Karpas-422 (cell line): ENCODE measurements at regions not wholly inside any gene's neighbourhood (a gene's known extent, or its start where the extent isn't known, plus 50 kb on each side); places are given as distances from the start of the nearest gene placed in this dataset.

Experiments
- DNase-seq: peaks from one replicate; pipeline ENCODE4 v3.0.0-alpha.2; 2015
- H2AFZ ChIP-seq: fragments of 200-600 bp; sonication (generic); 2 replicates; pipeline ENCODE4 v1.6.1; 2014; ENCODE audit warnings: antibody characterized with exemption, low read length, mixed read lengths
- H3K27ac ChIP-seq: fragments of 200-600 bp; sonication (generic); 2 replicates; pipeline ENCODE4 v1.5.1; 2014; ENCODE audit warnings: mild to moderate bottlenecking, low read length, moderate library complexity
- H3K27me3 ChIP-seq: fragments of 200-600 bp; sonication (generic); 2 replicates; pipeline ENCODE4 v1.6.1; 2014; ENCODE audit warnings: low read length, mixed read lengths
- H3K36me3 ChIP-seq: fragments of 200-600 bp; sonication (generic); 2 replicates; pipeline ENCODE4 v1.6.1; 2014; ENCODE audit warnings: low read length, mixed read lengths; ENCODE audit not compliant: insufficient read depth
- H3K4me1 ChIP-seq: fragments of 200-600 bp; sonication (generic); 2 replicates; pipeline ENCODE4 v1.6.1; 2014; ENCODE audit warnings: mild to moderate bottlenecking, low read length, mixed read lengths
- H3K4me2 ChIP-seq: fragments of 200-600 bp; sonication (generic); 2 replicates; pipeline ENCODE4 v1.6.1; 2014; ENCODE audit warnings: low read length, low read depth, mild to moderate bottlenecking; ENCODE audit not compliant: poor library complexity, severe bottlenecking
- H3K4me3 ChIP-seq: fragments of 200-600 bp; sonication (generic); 2 replicates; pipeline ENCODE4 v1.5.1; 2014; ENCODE audit warnings: mild to moderate bottlenecking, antibody characterized with exemption, low read length, mixed read lengths
- H3K79me2 ChIP-seq: fragments of 200-600 bp; sonication (generic); 2 replicates; pipeline ENCODE4 v1.6.1; 2014; ENCODE audit warnings: mild to moderate bottlenecking, low read length, mixed read lengths
- H3K9ac ChIP-seq: fragments of 200-600 bp; sonication (generic); 2 replicates; pipeline ENCODE4 v1.6.0; 2014; ENCODE audit warnings: low read length
- H3K9me2 ChIP-seq: fragments of 200-600 bp; sonication (generic), shearing (Covaris generic); replicated peaks from 2 replicates; pipeline ENCODE4 v1.6.0; 2014; ENCODE audit warnings: mild to moderate bottlenecking, low read length, moderate library complexity; ENCODE audit not compliant: insufficient read depth
- H3K9me3 ChIP-seq: fragments of 300-700, 200-600 bp; sonication (generic); 2 replicates; pipeline ENCODE4 v1.6.1; 2014; ENCODE audit warnings: low read length, mixed read lengths
- H4K20me1 ChIP-seq: fragments of 200-600 bp; sonication (generic); 2 replicates; pipeline ENCODE4 v1.6.1; 2014; ENCODE audit warnings: mild to moderate bottlenecking, antibody characterized with exemption, low read length, low read depth; ENCODE audit not compliant: insufficient read depth

DNA sequence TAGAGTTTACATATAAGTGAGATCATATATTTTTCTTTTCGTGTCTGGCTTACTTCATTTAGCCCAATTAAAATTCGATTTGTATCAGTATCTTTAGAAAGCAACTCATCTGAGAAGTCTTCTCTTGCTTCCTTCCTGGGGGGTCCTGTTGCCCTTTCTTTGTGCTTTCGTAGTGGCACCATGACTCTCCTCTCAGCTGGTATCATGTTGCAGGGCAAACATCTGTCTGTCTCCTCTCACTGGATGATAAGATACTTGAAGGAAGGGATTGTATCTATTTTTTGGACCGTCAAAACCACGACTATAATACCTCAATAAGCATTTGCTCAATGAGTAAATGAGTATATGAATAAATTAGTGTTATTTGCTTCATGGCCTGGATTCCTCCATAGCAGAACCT is 382.5 kb upstream of the SORCS1 start:
- H2AFZ ChIP-seq = no peak overlapping the region
- no peak overlapping the region for H3K4me3 ChIP-seq
- H4K20me1 ChIP-seq = no peaks in the 10 kb centered on the region
- H3K4me1 ChIP-seq = no peaks in the 10 kb centered on the region
- H3K9ac ChIP-seq = no peak overlapping the region
- no peak overlapping the region for H3K4me2 ChIP-seq
- H3K9me3 ChIP-seq = peaks cover 13% of the 10 kb centered on the region
- no peaks in the 10 kb centered on the region for H3K36me3 ChIP-seq
- H3K27ac ChIP-seq = no peak overlapping the region
- H3K27me3 ChIP-seq = no peaks in the 10 kb centered on the region
- no peaks in the 10 kb centered on the region for H3K9me2 ChIP-seq
- H3K79me2 ChIP-seq = no peaks in the 10 kb centered on the region
- no peak for DNase-seq

DNA sequence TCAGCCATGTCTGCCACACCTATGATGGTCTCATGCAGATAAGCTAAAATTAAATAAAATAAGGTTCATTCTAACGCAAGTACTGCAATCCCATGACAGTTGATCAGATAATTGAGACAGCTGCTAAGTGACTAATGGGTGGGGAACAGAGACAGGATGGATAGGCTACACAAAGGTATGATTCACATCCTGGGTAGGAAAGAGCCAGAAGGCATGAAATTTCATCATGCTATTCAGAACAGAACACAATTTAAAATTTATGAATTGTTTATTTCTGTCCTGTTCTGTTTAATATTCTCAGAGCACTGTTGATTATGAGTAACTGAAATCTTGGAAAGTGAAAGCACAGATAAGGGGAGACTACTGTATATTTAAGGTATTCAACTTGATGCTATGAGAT is 381.8 kb upstream of the SORCS1 start:
- Histone ChIP-seq H3K79me2 (no peaks in the 10 kb centered on the region), H3K4me2 (no peak overlapping the region), H3K4me3 (no peak overlapping the region), H3K9me2 (no peaks in the 10 kb centered on the region), H4K20me1 (no peaks in the 10 kb centered on the region), H3K36me3 (no peaks in the 10 kb centered on the region), H3K4me1 (no peaks in the 10 kb centered on the region), H3K9me3 (peaks cover 13% of the 10 kb centered on the region), H3K27me3 (no peaks in the 10 kb centered on the region), H3K27ac (no peak overlapping the region), H2AFZ (no peak overlapping the region), H3K9ac (no peak overlapping the region)
- no peak for DNase-seq

DNA sequence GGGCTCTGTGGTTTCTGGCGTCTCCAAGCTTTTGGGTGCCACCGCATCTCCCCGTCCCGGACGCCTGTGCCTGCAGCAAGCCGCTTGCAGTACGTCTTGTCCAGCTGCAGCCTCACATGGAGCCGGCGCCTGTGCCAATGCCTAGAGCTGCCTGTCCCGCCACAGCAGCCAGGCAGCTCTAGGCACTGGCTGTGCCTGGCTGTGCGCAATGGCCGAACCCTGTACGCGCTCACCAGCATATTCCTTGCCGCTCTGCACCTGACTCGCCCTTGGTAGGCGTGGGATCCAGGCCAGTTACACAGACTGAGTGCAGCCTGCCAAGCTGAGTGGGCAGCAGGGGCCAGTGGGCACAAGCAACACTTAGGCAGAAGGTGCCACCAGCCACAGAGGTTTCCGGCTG is 381.2 kb upstream of the SORCS1 start:
- no peak overlapping the region for H3K4me2 ChIP-seq
- H3K4me1 ChIP-seq = no peaks in the 10 kb centered on the region
- H4K20me1 ChIP-seq = no peaks in the 10 kb centered on the region
- no peak overlapping the region for H3K9ac ChIP-seq
- H3K27me3 ChIP-seq = no peaks in the 10 kb centered on the region
- DNase-seq = no peak
- H3K9me2 ChIP-seq = no peaks in the 10 kb centered on the region
- no peaks in the 10 kb centered on the region for H3K79me2 ChIP-seq
- H3K9me3 ChIP-seq = peaks cover 13% of the 10 kb centered on the region
- no peak overlapping the region for H3K4me3 ChIP-seq
- H2AFZ ChIP-seq = no peak overlapping the region
- H3K27ac ChIP-seq = no peak overlapping the region
- H3K36me3 ChIP-seq = no peaks in the 10 kb centered on the region

DNA sequence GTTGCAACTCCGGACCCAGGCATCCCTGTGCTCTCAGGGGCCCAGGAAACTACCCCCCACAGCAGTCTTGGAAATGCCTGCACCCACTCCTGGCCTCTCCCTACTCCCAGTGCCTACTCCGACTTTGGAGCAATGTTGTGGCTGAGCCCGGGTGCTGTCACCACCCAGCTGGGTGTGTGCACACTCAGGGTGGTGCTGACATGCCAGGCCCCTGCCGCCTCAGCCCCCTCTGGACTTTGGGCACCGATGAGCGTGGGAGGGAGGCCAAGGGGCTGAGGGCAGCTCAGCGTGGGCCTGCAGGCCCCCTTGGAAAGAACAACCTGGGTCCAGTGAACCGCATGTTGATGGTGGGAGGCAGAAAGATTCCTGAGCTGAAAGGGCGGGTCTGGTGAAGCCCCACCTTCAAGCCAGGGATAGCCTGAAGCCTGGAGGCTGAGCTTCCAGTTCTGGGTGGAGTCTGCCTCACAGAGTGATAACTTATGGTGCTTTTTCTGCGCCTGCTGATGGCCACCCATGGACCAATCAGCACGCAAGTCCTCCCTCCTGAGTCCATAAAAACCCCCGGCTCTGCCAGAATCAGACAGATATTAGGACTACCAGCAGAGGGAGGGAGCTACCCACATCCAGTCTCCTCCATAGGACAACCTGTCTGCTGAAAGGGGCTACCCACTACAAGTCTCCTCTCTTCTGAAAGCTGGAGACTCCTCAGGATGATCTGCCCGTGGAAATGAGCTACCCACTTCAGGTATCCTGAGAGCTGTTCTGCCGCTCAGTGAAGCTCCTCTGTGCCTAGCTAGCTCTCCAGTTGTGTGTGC is 380.4 kb upstream of the SORCS1 start:
- Histone ChIP-seq H3K9ac (no peak overlapping the region), H3K79me2 (no peaks in the 10 kb centered on the region), H2AFZ (no peak overlapping the region), H4K20me1 (no peaks in the 10 kb centered on the region), H3K4me1 (no peaks in the 10 kb centered on the region), H3K9me3 (peaks cover 13% of the 10 kb centered on the region), H3K27me3 (no peaks in the 10 kb centered on the region), H3K4me2 (no peak overlapping the region), H3K36me3 (no peaks in the 10 kb centered on the region), H3K4me3 (no peak overlapping the region), H3K27ac (no peak overlapping the region), H3K9me2 (no peaks in the 10 kb centered on the region)
- DNase-seq = no peak

DNA sequence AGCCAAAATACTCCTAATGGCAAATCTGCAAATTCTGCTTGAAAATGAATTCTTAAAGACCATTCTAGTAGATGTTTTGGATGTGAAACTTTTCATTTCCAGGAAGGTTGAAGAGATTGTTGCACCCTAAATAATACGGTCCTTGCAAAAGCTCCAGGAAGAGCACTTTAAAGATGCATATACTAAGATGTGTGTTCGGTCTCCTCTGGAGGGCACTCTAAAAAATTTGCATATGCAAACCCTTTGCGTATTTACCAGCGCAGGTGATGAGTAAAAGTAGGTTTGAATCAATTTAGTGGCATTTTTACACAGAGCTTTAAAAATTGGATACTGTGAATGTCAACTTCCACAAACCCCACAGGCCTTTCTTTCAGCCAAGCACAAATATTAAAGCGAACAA is 378.1 kb upstream of the SORCS1 start:
- H4K20me1 ChIP-seq = no peaks in the 10 kb centered on the region
- no peaks in the 10 kb centered on the region for H3K36me3 ChIP-seq
- DNase-seq = no peak
- H3K9ac ChIP-seq = no peak overlapping the region
- peaks cover 11% of the 10 kb centered on the region for H3K9me3 ChIP-seq
- H3K4me3 ChIP-seq = no peak overlapping the region
- H3K79me2 ChIP-seq = no peaks in the 10 kb centered on the region
- no peaks in the 10 kb centered on the region for H3K9me2 ChIP-seq
- H3K27ac ChIP-seq = no peak overlapping the region
- no peaks in the 10 kb centered on the region for H3K27me3 ChIP-seq
- no peak overlapping the region for H2AFZ ChIP-seq
- no peak overlapping the region for H3K4me2 ChIP-seq
- no peaks in the 10 kb centered on the region for H3K4me1 ChIP-seq

DNA sequence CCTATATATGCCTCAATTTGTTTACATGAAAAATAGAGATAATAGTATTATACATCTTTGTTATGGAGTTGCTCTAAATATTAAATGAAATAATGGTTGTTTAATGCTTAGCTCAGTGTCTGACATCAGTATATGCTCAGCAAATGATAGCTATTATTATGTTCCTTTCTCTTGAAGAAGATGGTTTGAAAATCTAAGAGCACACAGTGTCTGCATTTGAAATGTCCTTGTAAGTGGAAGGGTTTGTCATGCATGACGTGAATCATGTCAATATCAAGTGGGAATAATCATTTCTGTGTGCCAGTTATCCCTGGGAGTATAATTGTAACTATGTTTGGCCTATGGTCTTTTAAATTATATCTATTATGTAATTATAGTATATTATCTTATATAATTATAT is 377.5 kb upstream of the SORCS1 start:
- no peak for DNase-seq
- Histone ChIP-seq H3K36me3 (no peaks in the 10 kb centered on the region), H2AFZ (no peak overlapping the region), H3K9me2 (no peaks in the 10 kb centered on the region), H3K4me3 (no peak overlapping the region), H3K4me1 (no peaks in the 10 kb centered on the region), H3K4me2 (no peak overlapping the region), H3K79me2 (no peaks in the 10 kb centered on the region), H3K9ac (no peak overlapping the region), H3K27ac (no peak overlapping the region), H3K9me3 (peaks cover 15% of the 10 kb centered on the region), H3K27me3 (no peaks in the 10 kb centered on the region), H4K20me1 (no peaks in the 10 kb centered on the region)

DNA sequence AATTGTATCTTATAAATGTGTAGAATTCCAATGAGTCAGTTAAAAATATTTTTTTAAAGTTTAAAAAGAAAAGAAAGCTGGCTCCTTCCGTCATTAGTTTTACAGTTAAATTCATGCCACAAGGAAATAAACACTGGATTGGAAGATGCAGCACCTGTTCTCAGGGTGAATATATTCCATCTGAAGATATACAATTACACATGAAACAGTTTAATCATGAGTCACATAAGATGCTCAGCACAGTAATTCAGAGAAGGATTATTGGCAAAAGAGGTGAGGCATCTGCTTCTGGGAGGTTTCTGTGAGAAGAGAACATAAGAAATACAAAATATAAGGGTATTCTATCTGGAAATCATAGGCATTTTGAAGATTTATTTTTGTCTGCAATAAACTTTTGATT is 376.5 kb upstream of the SORCS1 start:
- Histone ChIP-seq H3K9me3 (peaks cover 19% of the 10 kb centered on the region), H3K9ac (no peak overlapping the region), H2AFZ (no peak overlapping the region), H3K27me3 (no peaks in the 10 kb centered on the region), H4K20me1 (no peaks in the 10 kb centered on the region), H3K4me3 (no peak overlapping the region), H3K36me3 (no peaks in the 10 kb centered on the region), H3K27ac (no peak overlapping the region), H3K4me1 (no peaks in the 10 kb centered on the region), H3K9me2 (no peaks in the 10 kb centered on the region), H3K4me2 (no peak overlapping the region), H3K79me2 (no peaks in the 10 kb centered on the region)
- no peak for DNase-seq

DNA sequence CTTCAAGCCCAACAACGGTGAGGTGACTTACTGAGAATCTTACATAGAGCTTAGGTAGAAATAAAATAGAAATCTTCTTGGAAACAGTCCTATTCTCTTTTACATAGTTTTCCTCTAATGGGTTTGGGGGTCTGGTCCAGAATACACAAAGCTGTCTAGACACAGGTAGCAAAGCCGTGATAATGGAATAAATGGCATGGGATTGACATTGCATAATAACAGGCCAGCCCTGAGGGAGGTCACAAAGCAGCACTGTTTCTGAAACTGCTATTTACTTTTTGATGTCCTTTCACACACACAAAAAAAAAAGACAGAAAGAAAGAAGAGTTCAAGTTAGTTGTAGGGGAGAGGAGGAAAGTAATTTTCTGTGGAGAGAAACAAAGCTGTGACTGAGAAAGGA is 364.8 kb upstream of the SORCS1 start:
- Histone ChIP-seq H3K4me3 (no peak overlapping the region), H3K4me1 (no peaks in the 10 kb centered on the region), H3K27ac (no peak overlapping the region), H3K27me3 (no peaks in the 10 kb centered on the region), H3K4me2 (no peak overlapping the region), H3K9me2 (no peaks in the 10 kb centered on the region), H3K36me3 (no peaks in the 10 kb centered on the region), H4K20me1 (no peaks in the 10 kb centered on the region), H2AFZ (no peak overlapping the region), H3K9me3 (peaks cover 30% of the 10 kb centered on the region), H3K79me2 (no peaks in the 10 kb centered on the region), H3K9ac (no peak overlapping the region)
- no peak for DNase-seq
